Activated CD4-positive, alpha-beta T cell treated with anti-CD3 and anti-CD28 coated beads, Interleukin-10, Interleukin-2, amounts not matched to agents 100 ng/mL and 50 ng/mL, durations not matched to agents 16 hours and 8 hours (primary cell): ENCODE measurements at regions not wholly inside any gene's neighbourhood (a gene's known extent, or its start where the extent isn't known, plus 50 kb on each side); places are given as distances from the start of the nearest gene placed in this dataset.
"Not testable (repeated sequence)": the region's sequence is repeated elsewhere in the genome, so short reads cannot be mapped to it uniquely, and the experiment has no call there.

Experiments
- DNase-seq: peaks from one replicate; pipeline ENCODE4 v3.0.0-alpha.2; 2020

DNA sequence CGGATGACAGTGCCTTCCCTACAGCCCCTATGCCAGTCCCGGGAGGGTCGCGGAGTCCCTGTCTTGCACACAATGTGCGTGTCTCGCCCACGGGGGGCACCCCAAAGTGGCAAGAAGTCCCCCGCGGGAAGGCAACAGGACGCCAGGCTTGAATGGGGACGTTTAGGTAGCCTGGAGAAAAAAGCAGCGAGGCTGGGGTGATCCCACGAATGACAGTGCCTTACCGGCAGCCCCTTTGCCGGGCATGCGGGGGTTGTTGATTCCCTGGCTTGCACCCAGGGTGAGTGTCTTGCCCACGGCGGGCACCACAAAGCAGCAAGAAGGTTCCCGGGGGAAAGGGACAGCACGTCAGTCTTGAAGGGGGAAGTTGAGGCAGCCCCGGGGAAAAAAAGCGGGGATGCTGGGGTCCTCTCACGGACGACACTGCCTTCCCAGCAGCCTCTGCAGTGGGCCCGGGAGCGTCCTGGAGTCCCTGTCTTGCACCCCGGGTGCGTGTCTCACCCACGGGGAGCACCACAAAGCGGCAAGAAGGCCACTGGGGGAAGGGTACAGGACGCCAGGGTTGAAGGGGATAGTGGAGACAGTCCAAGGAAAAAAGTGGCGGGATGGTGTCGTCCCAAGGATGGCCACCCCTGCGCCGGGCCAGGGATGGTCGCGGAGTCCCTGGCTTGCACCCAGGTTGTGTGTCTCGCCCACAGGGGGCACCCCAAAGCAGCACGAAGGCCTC is 156.8 kb upstream of the ALG10B start:
- no peak for DNase-seq

DNA sequence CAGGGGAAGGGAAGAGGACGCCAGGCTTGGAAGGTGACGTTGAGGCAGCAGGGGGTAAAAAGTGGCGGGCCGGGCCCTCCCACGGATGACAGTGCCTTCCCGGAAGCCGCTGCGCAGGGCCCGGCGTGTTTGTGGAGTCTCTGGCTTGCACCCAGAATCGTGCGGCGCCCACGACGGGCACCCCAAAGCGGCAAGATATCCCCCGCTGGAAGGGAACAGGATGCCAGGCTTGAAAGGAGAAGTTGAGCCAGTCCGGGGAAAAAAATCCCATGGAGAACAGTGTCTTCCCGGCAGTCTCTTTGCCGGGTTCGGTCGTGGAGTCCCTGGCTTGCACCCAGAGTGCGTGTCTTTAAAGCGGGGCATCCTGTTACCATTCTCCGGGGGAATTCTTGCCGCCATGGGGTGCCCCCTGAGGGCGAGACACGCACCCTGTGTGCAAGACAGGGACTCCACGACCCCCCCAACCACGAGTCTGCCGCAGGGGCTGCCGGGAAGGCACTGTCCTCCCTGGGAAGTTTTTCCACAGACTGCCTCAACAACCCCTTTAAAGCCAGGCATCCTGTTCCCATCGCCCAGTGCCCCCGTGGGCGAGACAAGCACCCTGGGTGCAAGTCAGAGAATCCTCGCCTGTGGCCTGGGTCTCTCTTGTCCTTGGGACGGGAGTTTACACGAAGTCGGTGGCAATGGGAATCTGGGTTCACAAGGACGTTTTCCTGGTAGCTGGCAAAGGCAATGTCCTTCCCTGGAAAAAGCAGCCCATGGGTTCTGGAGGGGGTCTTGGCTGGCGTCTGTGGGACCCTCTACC is 156.1 kb upstream of the ALG10B start:
- no peak for DNase-seq

DNA sequence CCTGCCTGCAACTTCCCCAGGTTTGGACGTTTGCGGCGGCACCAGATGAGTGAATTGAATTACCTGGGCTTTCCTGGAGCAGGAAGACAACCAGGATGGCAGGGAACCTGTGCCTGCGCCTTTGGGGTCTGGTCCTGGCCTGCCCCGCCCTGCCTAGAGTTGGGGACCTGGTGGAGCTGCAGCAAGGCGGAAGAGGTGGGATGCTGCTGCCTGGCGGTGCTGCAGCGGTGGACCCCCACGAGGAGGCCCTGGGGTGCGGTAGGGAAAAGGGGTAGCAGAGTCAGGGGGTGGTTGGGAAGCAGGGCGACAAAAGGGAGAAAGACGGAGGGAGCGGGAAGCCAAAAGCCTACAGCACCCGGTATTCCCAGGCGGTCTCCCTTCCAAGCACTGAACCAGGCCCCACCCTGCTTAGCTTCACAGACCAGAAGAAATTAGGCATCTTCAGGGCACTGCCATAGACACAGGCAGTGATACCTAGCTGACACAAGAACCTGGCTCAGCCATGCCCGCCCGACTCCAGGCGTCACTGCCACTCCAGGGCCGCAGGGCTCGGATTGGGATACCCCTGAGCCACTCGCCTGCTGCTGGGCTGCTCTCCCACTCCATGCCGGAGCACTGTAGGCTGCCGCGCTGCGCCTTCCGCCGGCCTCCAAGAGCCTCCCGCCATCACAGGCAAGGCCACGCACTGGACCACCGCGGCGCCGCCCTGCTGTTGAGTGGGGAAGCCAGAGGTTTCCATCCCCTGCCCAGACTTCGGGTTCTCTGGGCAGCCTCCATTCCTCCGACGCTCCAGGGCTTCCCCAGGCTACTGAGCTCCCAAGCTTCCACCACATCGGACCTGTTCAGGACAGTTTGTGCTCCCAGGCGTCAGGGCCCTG is 155.2 kb upstream of the ALG10B start:
- no peak for DNase-seq

DNA sequence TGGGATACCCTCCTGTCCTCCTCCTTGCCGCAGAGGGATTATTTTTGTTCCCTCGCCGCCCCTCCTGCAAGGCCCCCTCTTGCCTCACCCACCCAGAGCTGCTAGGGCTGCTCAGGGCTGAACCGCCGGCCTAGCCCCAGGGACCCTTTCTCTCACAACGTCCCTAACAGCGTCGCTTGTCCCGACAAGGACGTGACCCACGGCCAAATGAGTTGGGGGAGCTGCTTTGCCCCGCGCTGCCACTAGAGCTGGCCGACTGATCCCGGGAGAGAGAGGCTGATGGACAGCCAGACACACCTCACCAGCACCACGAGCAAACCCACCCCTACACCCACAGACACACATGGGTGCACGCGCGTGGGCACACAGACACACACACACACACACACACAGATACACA is 154.6 kb upstream of the ALG10B start:
- DNase-seq: no peak

DNA sequence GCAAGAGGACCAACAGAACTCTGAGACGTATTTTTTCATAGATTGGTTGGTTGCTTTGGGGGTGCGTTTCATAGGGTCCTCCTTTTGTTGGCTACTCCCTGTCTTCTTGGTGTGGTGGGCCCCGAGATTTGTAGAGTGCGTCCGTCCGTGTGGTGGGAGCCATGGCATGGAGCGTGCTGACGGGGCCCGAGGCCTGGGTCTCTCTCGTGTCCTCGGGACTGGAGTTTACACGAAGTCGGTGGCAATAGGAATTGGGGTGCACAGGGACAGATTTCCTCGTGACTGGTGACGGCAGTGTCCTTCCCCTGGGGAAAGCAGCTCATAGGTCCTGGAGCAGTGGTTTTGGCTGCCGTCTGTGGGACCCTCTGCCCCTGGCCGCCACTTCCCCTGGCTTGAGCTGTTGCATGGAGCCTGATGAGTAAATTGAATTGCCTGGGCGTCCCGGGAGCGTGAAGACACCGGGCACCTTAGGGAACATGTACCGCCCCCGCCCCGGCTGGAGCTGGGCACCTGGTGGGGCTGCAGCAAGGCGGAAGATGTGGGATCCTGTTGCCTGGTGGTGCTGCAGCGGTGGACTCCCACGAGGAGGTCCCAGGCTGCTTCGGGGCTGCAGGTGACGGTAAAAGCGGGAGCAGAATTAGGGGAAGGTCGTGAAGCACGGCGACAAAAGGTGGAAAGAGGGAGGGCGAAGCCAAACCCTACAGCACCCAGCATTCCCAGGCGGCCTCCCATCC is 153.7 kb upstream of the ALG10B start:
- DNase-seq: no peak

DNA sequence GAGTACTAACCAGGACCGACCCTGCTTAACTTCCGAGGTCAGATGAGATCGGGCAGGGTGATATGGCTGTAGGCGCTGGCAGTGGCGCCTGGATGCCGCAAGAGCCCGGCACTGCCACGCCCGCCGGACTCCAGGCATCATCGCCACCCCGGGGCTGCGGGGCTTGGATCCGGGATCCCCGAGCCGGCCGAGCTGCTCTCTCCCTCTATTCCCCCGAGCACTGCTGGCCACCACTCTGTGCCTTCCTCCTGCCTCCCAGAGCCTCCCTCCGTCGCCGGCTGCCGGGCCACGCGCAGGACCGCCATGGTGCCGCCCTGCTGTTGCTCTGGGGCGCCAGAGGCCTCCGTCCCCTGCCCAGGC is 153.2 kb upstream of the ALG10B start:
- DNase-seq: no peak

DNA sequence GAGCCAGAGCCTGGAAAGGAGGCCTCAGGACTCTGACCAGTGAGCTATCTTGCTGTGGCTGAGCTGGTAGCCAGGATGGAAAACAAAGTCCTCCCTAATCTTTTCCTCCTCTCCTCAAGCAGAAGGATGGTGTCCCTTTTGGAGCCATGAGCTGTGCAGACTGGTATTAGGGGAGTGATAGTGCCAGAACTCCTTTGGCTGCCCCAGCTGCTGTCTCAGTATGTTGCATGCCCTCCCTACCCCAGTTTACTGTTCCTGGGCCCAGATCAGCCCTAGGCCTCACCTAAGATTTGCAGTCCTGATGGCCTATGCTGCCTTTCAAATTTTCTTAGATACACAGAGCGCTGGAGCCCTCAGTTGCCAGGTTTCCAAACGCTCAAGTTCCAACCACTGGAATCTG is 150.3 kb upstream of the ALG10B start:
- DNase-seq: no peak

DNA sequence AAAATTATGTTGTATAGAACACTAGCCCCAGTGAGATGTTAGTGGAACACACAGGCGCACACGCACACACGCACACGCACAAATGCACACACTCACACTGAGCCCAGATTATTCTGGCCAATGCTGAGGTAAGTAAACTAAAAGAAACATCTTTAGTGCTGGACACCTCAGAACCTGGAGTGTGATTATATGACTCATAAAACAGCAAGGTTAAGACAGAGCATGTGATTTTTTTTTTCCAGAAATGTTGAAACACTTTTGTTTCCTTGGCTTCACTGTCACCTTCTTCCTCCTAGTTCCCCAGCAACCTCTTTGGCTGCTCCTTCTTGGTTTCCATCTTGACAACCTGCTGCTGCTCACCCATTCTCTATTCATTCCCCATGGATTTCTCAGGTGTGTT is 141.0 kb upstream of the ALG10B start:
- no peak for DNase-seq

DNA sequence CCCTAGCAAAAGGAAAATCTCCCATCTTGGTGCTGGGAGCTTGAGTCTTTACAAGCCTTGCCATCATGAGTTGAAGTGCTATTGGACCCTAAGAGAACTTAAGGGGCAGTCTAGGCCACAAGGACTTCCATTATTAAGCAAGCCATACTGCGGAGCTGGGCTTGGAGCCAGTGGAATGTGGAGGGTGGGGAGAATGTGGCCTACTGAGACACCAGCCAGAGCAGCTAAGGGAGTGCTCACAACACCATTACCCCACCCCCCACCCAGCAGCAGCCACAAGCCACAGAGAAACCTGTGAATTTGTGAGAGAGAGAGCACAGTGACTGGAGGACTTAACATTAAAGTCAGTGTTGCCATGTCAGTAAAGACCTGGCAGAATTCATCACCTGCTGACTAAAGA is 133.0 kb upstream of the ALG10B start:
- DNase-seq: not testable (repeated sequence)

DNA sequence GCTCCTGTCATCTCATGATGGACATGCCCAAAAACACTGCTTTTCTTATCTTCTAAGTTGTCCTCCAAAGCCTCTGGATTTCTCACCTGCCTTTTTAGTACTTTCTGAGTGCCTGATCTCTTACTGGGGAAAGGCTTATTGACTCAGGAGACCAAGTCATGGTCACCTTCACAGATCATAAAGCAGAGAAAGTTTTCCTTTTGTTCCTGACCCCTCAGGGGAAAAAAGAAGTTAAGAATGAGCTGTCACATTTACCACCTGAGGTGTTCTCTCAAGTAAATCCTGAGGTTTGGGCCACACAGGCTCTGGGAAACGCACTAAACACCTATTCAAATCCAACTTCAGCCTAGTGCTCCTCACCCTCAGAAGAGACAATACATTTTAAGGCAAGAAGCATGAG is 119.3 kb upstream of the ALG10B start:
- DNase-seq: not testable (repeated sequence)

DNA sequence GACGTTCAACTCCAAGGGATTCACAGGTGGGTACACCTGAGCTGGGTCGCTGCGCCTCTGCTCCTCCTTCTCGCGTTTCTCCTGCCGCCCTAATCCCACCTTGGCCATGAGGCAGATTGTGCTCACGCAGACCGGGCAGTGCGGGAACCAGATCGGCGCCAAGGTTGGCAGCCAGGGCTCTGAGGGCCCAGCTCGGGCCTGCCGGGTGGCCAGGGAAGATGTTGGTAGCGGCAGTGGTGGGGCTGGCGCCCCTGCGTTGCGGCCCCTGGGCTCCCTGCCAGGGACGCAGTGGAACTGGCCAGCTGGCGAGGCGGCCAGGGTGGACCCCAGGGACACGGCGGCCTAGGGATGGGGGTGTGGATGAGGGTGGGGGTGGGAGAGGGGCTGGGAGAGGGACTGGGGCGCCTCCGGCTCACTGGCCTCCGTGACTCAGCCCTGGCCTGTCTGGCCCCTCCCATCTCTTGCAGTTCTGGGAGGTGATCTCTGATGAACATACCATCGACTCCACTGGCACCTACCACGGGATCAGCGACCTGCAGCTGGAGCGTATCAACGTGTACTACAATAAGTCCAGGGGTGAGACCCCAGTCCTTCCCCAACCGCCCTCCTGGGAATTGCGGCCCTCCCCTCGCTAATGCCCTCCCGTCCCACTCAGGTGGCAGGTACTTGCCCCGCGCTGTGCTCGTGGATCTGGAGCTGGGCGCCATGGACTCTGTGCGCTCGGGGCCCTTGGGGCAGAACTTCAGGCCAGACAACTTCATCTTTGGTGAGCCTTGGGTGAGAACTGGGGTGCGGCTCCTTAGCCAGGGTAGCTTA is 114.9 kb upstream of the ALG10B start:
- no peak for DNase-seq

DNA sequence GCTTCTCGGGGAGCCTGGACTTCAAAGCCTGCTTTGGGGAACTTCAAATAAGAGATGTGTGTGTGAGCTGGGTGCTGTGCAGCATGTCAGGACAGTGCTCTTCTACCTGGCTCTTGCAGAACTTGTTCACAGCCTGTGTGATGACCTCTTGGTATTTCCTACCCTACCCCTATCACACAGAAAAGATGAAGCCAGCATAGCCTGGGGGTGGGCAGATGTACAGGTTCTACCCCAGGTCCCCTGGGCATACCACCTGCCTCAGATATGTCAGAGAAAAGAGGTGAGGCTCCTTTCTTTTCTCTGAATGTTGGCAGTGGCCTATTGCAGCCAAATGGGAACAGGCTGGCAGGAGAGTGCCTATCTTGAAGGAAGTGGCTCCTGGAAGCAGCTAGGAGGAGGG is 111.7 kb upstream of the ALG10B start:
- no peak for DNase-seq

DNA sequence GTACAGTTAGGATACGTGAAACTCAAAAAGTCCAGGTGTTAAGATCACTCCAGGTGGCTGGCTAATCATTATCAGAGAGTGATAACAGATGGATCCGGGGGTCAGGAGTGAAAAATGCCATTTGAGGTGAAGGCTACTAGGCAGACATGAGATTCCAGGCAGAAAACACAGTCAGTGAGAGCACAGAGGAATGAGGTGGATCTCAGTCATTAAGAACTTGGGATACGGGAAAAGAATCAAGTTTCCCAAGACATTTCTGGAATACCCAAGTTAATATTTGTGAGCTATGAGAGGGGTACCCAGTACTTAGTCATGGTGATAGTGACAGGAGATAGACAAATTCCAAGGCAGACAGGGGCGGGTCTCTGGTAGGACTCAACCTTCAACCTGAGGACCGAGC is 94.6 kb upstream of the ALG10B start:
- no peak for DNase-seq

DNA sequence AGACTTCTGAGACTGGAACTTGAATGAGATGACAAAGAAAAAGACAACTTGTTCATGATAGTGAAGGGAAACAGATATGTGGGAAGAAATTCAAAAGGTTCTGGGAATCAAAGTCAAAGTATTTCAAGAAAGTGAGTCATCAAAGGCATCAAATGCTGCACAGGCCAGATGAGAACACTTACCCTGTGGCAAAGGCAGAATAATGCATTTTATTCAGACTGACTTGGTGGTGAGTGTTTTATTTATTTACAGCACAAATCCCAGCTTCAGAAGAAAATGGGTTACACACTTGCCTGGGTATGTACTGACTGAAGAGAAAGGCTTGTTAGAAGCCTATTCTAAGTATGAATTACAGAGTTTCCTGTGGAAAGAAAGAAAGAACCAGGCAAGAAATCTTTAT is 78.2 kb upstream of the ALG10B start:
- not testable (repeated sequence) for DNase-seq

DNA sequence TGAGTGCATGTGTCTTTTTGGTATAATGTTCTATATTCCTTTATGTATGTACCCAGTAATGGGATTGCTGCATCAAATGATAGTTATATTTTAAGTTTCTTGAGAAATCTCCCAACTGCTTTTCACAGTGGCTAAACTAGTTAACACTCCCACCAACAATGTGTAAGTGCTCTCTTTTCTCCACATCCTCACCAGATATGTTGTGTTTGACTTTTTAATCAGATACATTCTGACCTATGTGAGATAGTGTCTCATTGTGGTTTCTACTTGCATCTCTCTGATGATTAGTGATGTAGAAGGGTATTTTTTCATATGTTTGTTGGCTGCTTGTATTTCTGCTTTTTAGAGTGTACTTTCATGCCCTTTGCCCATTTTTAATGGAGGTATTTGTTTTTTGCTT is 62.8 kb upstream of the ALG10B start:
- no peak for DNase-seq

DNA sequence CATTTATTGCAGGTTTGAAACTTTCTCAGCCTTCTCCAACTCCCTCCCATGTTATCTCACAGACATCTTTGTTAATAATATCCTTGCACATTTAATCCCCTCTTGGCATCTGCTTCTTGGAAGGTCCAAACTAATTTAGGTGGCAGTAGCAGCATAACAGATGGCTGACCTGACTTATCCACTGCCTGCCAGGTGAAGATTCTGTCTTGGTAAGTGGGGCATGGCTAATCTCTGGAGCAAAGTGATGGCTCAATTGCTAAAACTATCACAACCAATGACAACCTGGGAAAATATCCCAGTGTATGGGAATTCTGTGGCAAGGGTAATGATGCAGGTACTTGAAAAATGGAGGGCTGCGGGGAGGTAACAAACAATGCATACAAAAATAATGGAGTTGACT is 58.2 kb upstream of the ALG10B start:
- DNase-seq: no peak
